Amniotic epithelial cell (primary cell): ENCODE measurements at regions not wholly inside any gene's neighbourhood (a gene's known extent, or its start where the extent isn't known, plus 50 kb on each side); places are given as distances from the start of the nearest gene placed in this dataset.
"Not testable (repeated sequence)": the region's sequence is repeated elsewhere in the genome, so short reads cannot be mapped to it uniquely, and the experiment has no call there.

Source experiments
- DNase-seq: peaks from one replicate; pipeline ENCODE4 v3.0.0-alpha.2; 2010; ENCODE audit warnings: low read depth

DNA sequence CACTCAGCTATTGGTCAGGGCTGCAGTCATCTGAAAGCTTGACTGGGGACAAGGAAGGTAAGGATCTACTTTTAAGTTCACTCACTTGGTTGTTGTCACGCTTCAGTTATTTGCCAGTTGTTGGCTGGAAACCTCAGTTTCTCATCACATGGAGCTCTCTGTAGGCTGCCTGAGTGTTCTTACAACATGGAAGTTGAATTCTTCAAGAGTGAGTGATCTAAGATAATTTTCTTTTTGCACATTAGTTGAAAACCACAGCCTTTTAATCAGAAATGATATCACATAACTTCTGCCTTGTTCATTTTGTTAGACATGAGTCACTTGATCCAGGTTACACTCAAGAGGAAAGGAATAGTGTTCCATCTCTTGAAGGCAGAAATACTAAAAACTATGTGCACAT is 552.7 kb downstream of the RAPGEF2 start:
- peak; percentile 94 for DNase-seq

DNA sequence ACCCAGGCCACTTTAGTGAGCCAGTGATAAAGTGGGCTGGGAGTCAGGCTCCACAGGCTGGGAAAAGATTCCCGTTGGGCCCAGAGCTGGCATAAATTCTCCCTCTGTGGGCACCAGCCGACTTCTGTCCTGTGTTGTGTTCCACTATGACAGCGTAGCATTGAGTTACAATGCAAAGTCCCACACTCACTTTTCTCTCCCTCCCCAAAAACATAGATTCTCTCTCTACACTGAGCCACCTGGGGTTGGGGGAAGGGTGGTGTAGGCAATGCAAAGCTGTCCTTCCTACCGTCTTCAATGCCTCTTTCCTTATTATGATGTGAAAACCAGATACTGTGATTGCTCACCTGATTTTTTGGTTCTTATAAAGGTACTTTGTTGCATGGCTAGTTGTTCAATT is 566.2 kb downstream of the RAPGEF2 start:
- DNase-seq = no peak

DNA sequence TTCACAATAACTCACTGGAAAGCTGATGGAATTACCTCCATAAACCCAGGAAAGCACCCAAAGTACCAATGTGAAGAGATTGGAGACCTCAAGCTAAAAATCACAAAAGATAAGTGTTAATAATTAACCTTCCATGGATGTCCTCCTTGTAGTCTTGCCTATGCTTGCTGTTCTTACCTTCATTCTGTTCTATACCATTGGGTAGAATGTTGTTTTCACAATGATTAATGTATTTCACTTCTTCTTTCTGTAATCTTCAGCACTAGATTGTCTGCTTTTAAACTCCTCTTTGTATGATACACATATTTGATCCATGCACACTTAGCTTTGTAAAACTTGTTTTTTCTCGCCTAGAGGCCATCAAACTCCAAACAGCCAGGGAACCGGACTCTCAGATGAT is 570.3 kb downstream of the RAPGEF2 start:
- no peak for DNase-seq

DNA sequence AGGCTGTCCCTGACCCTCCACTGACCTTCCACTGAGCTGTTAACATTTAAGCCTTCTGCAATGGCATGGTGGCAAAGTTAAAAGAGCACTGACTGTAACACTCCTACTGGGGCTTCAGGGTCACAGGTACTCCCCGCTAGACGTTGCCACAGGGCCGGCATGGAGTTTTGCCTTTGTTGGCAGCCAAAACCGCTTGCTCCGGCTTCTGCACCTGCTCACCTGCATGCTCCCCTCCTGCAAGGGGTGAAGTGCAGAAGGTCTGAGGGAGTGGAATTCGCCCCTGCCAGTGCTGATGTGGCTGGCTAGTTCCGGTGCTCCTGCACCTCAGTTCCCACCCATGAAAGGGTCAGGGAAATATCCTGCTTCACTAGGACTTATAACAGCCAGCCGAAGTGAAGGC is 571.4 kb downstream of the RAPGEF2 start:
- DNase-seq = no peak

DNA sequence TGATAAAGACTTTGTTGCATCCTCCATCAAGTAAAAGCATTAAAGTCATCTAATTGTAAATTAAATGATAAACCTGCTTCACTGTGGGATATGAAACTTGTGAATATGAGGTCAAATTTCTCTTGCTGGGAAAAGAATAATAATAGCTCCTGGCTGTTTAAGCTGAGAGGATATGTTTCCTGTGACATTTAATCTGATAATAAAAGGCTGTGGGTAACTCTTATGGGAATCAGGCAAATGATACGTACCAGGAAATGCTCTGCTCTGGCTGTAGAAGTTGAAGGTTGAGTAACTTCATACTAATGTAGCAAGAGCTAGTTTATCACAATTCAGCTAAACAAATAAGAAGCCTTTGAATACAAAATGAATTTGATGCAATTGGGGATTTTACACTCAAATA is 574.6 kb downstream of the RAPGEF2 start:
- peak; percentile 74 for DNase-seq

DNA sequence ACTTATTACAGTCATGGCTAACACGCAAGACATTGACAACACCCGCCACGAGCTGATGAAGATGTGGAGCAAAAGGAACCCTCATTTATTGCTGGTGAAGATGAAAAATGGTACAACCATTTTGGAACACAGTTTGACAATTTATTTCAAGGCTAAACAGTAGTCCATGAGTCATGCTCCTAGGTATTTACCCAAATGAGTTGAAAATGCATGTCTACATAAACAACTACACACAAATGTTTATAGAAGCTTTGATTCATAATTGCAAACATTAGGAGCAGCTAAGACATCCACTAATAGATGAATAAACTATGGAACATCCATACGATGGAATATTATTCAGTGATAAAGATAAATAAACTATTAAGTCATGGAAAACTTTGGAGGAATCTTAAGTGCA is 580.1 kb downstream of the RAPGEF2 start:
- DNase-seq = peak; percentile 6

DNA sequence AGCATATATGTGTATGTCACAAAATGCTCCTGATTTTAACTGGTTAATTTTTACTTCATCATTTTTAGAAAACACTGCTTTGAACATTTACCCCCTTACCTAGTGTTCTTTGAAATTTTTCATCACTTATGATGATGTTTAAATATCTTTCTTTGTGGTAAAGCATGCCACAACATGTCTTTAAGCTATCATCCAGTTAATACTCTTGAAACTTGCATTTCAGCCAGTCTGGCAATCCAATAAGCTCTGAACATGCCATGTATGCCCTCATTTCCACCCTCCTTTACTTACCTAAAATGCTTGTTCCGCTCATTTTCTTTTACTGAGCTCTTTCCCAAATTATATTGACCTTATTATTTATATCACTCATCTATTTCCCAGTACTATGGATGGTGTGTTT is 581.2 kb downstream of the RAPGEF2 start:
- DNase-seq = no peak

DNA sequence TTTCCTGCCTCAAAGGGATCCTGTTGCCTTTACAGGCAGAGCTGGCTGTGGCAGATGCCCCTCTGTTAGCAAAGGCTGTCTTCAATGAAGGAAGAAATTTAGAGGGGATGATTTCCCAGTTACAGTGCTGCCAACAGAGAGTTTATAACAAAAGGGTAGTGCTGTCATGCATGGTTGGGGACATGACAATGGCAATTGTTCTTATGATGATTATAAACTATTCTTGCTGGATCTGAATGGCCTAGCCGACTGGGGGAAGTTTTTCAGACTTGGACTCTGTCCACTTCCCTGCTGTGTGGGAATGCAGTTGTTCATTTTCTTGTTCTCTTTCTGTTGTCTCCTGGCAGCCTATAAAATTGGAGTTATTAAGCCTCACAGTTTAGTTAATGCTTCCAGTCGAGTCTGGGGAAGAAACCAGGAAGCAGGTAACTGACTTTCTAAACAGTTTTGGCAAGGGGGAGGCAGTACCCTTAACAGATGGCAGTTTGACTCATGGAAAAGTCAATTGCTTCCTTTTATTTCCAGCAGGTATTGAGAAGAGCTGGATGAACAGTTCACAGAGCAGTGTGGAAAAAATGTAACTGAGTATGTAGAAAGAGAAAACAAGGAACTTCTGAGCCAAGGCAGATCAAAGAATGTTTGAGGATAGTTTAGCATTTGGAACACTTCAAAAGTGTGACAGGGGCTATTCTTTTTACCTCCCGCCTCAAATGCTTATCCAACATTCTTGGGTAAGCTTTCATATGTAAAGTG is 582.6 kb downstream of the RAPGEF2 start:
- no peak for DNase-seq

DNA sequence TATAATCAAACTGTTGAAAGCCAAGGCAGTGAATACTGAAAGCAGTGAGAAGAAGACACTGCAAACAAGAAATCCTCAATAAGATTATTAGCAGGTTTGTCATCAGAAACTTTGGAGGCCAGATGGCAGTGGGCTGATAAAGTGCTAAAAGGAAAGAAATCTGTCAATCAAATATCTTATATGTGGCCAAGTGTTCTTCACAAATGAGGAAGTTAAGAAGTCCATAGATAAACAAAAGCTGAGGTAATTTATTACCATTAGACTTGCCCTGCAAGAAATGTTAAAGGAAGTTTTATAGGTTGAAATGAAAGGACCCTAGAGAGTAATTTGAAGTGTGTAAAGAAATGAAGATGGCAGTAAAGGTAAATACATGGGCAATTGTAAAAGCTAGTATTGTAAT is 586.6 kb downstream of the RAPGEF2 start:
- no peak for DNase-seq

DNA sequence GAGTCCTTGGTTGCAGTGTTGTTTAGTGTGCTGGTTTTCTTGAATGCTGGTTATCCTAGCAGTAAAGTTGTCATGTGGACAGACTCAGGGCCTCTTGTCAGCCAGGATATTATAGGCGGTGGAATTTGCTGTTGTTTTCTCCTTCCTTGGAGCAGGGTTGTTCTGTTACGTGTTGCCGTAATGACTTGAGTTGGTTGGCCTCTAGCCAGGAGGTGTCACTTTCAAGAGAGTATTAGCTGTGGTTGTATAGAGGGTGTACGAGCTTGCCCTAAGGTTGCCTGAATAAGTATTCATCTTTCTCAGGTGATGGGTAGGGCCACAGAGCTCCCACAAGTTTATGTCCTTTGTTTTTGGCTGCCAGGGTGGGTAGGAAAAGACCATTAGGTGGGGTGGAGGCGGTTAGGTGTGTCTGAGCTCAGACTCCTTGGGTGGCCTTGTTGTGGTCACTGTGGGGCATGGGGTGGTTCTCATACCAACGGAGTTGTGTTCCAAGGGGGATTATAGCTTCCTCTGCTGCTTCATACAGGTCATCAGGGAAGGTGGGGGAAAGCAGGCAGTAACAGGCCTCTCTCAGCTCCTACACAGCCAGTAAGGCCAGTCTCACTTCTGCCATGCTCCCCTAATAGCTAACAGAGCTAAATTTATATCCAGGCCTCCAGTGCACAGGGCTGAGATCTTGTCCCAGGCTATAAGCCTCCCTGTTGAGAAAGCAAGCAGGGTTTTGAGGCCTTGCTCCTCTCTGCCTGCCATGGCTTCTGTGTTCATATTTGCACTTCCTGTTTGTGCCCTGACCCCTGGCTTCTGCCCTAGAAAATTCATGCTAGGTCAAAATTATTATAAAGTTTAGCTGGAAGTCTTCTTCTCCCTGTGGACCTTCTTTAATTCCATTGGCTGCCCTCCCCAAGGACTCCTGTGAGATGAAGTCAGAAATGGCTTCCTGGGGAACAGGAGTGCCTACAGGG is 594.7 kb downstream of the RAPGEF2 start:
- no peak for DNase-seq

DNA sequence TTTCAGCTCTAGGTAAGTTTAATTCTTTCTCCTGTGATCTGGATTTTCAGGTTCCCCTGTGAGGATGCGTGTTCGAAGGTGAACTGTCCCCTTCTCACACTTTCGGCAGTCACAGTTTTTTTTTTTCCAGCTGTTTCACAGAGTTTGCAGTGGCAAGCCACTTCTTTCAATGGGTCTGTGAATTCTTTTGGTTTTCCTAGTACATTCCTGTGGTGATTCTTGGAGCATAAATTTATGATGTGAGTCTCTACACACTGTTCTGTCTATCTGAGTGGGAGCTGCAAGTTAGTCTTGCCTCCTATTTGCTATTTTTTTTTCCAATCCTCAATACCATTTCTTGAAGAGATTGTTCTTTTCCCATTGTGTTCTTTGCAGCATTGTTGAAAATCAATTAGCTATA is 595.5 kb downstream of the RAPGEF2 start:
- peak; percentile 60 for DNase-seq

DNA sequence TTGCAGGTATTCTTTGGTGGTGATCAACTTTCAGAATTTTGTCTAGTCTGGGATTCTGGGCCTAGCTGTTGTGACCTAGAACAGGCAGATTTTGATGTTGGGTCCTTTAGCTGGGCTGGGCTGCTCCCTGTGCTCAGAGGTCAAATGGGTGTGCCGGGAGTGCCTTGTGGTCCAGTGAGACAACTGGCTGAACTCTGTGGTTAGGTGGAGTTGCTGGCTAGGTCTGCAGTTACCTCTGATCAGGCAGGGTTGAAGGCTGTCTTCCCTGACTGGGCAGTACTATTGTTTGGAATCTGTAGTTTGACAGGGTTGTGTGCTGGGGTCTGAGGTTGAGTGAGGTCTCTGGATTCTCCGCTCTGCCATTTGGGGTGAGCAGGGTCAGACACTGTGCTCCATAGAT is 599.3 kb downstream of the RAPGEF2 start:
- no peak for DNase-seq

DNA sequence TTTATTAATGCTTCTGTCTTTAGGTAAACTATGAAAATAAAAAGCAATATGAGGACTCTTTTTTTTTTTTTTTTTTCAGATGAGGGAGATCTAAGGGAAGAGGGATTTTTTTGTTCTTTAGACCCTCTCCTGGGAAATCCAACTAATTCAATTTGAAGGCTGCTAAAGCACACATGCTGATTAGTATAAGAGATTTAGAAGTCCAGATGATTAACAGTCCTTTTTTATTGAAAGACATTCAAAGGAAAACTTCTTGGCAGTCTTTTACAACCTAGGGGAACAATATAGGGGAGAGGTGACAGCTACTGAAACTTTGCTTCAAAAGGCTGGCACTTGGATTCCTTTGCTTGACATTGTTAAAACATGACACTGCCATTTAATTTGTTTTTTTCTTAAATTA is 602.5 kb downstream of the RAPGEF2 start:
- DNase-seq = no peak

DNA sequence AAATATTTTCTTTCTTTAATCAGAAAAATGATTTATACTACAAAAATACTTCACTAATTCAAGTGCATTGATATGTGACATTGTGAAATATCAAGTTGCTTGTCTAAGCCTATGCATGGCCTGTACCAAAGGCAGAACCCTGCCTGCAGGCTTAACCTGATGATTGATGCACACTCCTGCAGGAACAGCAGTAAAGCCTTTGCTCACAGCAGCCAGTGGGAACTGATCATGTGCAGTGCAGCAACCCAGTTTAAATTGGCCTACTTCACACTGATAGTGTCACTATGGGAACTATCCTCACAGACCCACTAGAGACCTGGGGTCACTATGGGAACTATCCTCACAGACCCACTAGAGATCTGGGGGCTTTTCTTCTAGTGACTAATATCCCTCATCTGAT is 603.8 kb downstream of the RAPGEF2 start:
- DNase-seq = no peak

DNA sequence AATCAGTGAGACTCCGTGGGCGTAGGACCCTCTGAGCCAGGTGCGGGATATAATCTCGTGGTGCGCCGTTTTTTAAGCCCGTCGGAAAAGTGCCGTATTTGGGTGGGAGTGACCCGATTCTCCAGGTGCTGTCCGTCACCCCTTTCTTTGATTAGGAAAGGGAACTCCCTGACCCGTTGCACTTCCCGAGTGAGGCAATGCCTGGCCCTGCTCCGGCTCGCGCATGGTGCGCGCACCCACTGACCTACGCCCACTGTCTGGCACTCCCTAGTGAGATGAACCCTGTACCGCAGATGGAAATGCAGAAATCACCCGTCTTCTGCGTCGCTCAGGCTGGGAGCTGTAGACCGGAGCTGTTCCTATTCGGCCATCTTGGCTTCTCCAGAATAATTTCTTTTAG is 612.3 kb downstream of the RAPGEF2 start:
- DNase-seq = not testable (repeated sequence)

DNA sequence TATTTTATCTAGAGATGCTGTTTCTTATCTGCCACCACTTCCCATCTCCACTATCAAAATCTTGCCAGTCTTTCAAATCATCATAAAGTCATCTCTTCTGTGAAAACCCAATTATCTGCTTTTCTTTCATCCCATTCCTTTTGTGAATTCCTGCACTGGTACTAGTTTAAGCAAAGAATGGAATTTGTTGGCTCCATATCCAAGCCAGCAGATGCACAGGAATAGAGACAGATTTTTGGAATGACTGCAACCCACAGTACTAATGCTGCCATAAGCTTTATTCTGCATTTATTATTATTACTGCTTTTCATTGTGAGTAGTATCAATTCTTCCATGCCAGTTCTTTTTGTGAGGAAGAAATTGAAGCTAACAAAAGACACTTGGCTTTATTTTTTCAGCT is 616.7 kb downstream of the RAPGEF2 start:
- DNase-seq = no peak

DNA sequence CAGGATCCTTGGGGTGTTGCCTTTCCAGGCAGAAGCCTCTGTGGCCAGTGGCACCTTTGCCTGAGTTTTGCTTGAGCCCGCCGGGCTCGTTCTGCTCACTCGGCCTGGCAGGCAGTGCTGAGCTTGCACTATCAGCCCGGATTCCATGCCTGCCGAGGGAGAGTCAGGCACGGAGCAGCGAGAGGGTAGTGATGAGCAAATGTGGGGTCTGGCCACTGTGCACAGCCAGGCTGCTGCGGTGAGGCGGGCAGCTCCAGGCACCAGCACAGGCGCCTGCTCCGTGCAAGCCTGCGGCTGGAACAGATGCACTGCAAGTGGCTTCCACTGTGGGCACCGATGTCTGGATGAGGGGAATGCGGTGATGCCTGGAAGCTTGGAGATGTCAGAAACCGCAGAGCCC is 619.2 kb downstream of the RAPGEF2 start:
- DNase-seq = peak; percentile 2

DNA sequence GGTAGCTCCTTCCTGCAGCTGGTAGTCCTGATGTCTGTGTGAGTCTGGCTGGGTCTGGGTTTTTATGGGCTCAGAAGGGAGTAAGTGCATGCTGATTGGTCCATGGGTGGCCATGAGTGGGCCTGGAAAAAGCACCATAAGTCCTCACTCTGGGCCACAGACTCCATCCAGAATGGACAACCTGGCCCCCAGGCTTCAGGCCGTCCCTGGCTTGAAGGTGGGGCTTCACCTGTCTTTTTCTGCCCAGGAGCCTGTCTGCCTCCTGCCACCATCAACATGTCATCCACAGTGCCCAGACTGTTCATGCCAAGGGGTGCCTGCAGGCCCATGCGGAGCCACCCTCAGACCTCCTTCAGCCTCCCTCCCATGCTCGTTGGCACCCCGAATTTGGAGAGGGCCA is 620.0 kb downstream of the RAPGEF2 start:
- no peak for DNase-seq

DNA sequence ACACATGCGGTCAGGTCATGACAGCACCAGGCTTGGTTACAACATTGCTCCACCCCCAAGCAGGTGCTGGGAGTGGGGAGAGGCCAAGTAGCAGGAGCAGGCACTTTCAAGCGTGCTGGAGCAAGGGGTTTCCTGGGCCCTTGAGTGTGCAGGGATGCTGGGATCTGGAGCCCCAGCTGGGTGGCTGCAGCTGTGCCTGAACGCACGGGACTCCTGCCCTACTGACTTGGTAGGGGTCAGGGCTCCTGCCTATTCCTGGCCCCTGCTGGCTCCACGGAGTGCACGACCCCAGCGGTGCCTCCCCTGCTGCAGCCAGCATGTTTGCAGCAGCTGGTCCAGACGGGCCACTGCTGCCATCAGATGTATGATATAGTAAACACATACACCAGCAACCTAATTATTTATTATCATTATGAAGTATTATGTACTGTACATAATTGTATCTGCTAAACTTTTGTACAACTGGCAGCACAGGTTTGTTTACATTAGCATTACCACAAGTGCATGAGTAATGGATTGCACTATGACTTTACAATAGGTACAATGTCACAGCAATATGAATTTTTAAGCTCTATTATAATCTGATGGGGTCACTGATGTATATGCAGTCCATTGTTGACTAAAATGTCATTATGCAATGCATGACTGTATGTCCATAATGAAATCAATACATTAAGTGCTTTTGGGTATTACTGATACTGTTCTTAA is 620.6 kb downstream of the RAPGEF2 start:
- no peak for DNase-seq

DNA sequence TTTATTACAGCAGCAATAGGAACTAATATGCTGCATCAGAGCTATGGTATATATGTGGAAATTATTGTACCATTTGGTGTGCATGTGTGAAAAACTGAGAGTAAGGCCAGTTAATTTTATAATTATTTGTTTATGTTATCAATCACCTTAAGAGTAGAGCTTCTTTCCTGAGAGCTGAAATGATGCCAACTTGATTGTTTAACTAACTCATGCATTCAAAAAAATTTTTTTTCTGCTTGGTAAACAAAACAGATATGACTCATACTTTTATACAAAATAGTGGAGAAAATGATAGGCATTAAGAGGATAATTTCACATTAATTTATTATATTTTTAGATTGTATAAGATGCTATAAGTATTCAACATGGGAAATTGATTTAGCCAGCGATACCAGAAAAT is 622.7 kb downstream of the RAPGEF2 start:
- DNase-seq = no peak

DNA sequence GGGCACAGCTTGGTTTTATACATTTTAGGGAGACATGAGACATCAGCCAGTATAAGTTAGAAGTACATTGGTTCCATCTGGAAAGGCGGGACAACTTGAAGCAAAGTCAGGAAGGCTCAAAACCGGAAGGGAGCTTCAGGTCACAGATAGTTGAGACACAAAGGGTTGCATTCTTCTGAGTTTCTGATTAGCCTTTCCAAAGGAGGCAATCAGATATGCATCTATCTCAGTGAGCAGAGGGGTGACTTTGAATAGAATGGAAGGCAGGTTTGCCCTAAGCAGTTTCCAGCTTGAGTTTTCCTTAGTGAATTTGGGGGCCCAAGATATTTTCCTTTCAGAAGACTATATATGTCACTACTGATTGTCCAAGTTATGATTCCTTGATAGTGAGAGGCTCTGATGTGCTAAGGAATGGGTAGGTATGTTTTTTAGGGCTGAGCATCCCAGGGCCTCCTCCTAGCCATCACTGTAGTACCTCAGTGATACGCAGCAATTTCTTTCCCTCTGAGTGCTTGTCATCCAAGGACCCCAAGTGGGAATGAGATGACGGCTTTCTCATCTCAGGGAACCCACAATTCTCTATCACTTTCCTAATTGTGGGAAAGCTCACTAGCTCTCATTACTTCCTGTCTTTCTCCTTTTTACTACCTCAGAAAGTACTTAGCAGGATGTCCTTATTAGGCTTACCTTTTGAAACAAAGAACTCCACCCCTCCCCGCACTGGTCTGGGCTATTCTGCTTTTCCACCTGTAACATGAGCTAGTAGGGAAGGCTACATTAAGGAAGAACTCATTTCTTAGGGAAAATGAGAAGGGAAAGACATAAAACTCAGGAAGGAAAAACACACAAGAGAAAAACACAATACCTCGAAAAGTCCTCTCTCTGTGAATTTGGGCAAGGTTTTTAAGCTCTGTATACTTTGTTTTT is 632.7 kb downstream of the RAPGEF2 start:
- no peak for DNase-seq

DNA sequence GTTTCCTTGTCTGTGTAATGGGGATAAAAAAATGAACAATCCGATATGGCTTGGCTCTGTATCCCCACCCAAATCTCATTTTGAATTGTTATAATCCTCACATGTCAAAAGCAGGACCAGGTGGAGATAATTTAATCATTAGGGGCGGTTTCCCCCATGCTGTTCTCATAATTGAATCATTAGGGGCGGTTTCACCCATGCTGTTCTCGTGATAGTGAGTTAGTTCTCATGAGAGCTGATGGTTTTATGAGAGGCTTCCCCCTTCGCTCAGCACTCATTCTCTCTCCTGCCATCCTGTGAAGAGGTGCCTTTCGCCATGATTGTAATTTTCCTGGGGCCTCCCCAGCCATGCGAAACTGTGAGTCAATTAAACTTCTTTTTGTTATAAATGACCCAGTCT is 633.5 kb downstream of the RAPGEF2 start:
- no peak for DNase-seq
